ENCODE measurements at regions not wholly inside any gene's neighbourhood (a gene's known extent, or its start where the extent isn't known, plus 50 kb on each side); places are given as distances from the start of the nearest gene placed in this dataset.

GRCh38 chr5:135246605-135246922 is 152.5 kb downstream of the MACROH2A1 start (continued):
- TF ChIP-seq CUX1 (IDR thresholded peaks at IDR 0.05; ENCODE audit: insufficient replicate concordance, low read depth, low read length) = no peak
- no peak for TF ChIP-seq TCF12 (IDR thresholded peaks at IDR 0.05; ENCODE audit: low read depth, low read length)
- no peak for TF ChIP-seq SKIL (IDR thresholded peaks at IDR 0.05; ENCODE audit: low read depth, poor library complexity, severe bottlenecking)
- no peak for TF ChIP-seq CBX3 (IDR thresholded peaks at IDR 0.05; ENCODE audit: borderline replicate concordance, low read depth)
- no peak for TF ChIP-seq HDGF (IDR thresholded peaks at IDR 0.05)
- no peak for TF ChIP-seq CHD2 (IDR thresholded peaks at IDR 0.05; ENCODE audit: borderline replicate concordance, low read depth, low read length)
